HuH-7 (cell line): ENCODE measurements at regions not wholly inside any gene's neighbourhood (a gene's known extent, or its start where the extent isn't known, plus 50 kb on each side); places are given as distances from the start of the nearest gene placed in this dataset.
"Not testable (repeated sequence)": the region's sequence is repeated elsewhere in the genome, so short reads cannot be mapped to it uniquely, and the experiment has no call there.

Source experiments
- DNase-seq: peaks from one replicate; pipeline ENCODE4 v3.0.0; 2011; ENCODE audit warnings: low spot score

DNA sequence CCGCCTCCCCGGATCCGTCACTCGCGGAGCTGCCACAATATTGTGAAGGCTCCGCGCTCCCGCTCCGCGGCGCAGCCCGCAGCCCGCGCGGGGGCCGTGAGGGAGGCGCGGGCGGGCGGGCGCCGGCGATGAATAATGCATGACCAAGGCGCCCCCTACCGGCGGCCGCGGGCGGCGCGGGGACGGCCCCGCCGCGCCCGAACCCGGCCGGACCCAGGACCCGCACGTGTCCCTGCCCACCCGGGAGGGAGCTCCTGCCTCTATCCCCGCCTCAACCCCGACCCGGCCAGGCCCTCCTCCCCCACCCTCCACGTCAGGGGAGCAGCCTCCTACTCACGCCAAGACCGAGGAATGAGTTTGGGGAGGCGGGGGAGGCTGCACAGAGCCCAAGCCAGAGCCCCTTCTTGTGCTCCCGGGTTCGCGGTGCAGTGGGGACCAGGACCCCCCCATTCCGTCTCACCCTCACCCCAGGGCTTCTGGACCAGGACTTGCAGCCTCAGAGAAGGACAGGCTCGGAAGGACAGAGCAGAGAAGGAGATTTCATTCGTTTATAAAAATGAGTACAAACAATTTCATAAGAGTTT is 70.8 kb upstream of the CASZ1 start:
- DNase-seq, result peak; percentile 66

DNA sequence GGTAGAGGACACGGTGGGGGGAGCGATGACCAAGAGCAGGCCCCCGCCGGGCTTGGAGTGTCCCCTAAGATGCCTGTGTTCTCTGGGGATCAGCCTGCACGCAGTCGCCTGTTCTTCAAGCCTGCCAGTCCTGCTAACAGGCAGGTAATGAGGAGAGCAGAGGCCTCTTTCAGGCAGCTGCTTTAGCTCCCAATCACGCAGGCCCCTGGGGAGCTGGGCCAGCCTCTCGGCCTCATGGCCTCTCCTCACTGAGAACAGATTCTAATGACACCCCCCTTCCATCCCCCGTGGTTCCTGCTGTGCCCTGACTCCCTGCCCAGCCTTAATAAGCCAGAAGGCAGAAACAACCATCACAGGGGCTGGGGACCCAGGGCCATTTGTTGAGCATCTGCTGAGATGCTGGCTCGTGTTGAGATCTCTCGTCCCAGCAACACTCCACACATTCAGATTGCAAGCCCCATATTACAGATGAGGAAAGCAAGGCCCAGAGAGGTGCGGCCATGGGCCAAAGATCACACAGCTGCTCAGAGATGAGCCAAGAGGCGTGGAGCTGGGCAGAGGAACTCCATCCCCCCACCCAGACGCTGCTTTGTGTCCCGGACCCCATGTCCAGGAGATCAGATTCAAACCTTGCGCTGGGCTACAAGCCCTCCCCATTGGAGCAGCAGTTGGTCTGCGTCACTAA is 71.6 kb upstream of the CASZ1 start:
- no peak for DNase-seq

DNA sequence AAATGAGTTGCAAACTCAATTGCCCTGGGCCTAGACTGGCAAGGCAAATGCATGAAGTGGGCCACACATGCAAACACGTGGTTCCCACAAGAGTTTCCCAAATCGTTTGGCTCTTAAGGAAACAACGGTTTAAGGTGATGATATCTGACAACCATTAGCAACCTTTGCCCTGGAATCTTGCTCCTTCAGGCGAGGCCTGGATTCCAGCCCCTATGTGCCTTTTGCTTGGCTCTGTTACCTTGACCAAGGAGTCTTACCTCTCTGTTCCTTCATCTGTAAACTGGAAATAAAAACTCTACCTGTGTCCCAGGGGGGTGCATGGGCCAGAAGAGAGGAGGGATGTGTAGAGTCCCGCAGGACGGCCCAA is 72.1 kb upstream of the CASZ1 start:
- no peak for DNase-seq

DNA sequence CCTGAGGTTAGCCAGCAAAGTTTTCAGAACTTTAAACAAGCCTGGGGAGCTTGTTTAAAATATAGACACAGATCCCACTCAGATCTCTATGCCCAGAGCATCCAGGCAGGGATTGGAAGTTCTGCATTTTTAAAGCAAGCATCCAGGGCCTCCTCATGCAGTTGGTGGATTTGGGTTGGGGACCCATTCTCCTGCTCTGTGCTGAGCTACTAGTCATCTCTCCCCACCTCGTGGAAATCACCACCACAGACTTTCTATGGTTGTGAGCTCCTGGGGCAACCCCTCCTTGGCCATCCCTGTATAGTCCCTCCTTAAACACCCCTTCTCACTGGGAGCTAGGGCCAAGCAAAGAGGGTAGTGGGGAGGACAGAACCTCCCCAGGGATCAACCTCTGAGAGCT is 73.5 kb upstream of the CASZ1 start:
- no peak for DNase-seq

DNA sequence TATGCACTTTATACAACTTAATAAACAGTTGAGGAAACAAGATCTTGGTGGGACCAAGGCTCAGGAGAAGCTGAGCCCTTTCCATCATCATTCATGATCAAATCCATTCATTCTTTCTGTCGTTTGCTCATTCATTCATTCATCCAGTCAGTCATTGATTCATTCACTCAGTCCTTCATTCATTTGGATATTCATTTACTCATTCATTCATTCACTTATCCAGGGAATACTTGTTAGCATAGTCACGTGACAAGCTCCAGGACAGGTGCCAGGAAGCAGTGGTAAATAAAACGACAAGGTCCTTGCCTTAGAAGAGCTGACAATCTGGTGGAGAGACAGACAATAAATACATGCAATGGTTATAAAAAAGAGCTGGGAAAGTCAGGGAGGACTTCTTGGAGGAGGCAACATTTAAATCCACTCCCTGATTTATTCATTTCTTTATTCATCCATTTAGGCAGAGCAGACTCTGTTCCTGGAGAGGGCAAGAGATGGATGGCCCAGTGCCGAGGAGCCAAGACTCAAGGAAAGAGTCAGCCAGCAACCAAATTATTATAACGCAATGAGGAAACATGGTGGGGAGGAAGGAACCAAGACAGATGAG is 74.1 kb upstream of the CASZ1 start:
- DNase-seq, result no peak

DNA sequence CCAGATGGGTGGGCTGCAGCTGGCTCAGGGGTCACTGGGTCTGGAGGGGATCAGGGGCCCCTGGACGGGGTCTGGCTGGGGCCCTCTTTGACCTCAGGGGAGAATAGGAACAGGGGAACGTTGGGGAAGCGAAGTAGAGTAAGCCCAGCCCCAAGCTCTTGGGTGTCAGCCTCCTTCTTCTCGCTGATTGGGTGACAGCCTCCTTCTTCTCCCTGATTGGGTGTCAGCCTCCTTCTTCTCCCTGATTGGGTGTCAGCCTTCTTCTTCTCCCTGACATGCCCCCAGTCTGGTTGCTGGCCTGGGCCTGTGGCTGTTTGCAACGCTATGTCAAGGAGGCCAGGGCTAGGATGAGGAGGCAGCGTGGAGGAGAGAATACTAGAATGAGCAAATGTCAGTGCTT is 76.7 kb upstream of the CASZ1 start:
- DNase-seq, result no peak

DNA sequence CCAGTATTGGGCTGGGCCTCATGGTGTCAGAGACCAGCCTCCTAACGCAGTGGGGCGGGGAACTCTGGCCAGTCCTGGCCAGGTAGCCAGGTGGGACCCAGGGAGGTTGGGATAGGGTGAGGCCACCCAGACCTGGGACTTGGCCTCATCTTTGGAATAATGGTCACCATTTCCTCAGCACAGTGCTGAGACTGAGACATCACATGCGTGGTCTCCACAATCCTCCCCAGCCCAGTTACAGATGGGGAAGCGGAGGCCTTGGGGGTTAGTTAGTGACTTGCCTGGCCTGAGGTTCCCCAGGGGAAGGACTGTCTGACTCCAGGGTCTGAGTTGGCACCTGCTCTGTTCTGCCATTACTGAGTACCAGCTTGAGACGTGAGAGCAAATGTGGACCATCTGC is 77.9 kb upstream of the CASZ1 start:
- no peak for DNase-seq

DNA sequence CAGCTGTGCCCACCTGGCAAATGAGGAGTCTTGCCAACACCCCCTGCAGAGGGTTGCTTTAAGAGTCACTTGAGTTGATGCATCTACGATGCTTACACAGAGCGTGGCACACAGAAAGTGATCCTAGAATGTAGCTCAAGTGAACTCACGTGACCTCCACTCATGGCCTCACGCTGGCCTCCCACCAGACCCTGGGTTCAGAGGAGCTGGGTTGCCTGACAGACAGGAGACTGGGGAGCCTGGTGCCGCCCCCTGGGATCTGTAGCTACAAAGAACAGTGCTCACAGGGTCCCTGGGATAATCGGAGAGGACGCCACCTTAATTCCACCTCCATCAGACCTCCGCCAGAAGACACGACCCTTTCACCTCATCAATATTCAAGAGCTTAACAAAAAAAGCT is 81.4 kb upstream of the CASZ1 start:
- no peak for DNase-seq

DNA sequence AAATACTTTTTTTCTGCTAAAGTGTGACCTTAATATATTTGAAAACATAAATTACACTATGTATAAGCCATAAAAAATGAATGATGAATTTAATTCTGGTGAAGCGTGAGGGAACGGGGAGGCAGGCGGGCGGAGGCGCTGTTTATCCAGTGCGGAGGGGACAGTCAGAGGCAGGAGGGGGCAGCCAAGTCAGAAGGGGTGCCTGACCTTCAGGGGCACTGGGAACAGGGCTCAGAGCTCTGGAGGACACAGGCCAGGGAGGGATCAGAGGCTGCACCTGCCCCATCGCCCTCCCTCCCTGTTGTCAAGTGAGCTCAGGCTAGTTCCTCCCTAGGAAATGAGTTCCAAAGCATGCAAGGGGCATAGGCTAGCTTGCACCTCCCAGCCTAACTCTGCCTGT is 82.0 kb upstream of the CASZ1 start:
- DNase-seq, result no peak

DNA sequence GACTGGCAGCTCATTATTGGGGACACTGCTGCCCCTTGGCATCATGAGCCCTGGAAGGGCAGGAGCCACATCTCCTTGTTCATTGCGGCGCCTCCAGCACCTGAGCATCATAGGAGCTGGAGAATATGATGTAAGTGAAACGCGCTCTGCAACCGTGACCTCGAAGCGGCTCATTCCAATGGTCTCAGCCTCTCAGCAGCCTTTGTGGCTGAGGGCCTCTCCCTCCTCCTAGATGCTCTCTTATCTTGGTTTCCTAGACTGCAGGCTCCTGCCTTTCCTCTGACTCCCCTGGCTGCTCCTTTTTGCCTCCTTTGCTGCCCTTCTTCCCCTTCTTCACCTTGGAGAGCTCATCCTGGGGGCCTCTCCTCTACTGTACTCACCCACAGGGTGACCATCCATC is 83.6 kb upstream of the CASZ1 start:
- no peak for DNase-seq

DNA sequence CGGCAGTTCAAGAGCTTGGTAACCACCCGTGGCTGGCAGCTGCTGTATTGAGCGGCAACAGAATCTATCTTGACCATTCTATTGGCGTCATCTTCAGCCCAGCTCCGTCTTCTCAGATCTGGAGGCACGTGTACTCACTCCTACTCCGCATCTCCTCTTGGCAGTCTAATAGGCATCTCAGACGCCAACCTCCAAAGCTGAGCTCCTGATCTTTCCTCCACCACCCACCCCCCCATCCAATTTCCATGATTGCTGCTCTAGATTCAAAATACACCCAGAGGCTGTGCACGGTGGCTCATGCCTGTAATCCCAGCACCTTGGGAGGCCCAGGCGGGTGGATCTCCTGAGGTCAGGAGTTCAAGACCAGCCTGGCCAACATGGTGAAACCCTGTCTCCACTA is 84.6 kb upstream of the CASZ1 start:
- no peak for DNase-seq

DNA sequence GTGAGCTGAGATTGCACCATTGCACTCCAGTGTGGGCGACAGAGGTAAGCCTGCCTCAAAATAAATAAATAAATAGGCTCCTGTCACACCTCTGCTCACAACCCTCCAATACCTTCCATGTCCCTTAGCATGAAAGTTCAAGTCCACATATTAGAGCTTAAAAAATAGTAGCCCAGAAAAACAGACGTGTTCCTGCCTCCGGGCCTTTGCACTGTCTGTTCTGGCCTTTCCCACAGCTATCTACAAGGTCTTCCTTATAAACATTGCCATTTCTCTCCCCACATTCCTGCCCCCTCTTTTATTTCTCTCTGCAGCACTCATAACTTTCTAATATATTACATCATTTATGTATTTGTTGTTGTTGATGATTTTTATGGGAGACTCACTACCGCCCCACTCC is 85.6 kb upstream of the CASZ1 start:
- DNase-seq, result no peak

DNA sequence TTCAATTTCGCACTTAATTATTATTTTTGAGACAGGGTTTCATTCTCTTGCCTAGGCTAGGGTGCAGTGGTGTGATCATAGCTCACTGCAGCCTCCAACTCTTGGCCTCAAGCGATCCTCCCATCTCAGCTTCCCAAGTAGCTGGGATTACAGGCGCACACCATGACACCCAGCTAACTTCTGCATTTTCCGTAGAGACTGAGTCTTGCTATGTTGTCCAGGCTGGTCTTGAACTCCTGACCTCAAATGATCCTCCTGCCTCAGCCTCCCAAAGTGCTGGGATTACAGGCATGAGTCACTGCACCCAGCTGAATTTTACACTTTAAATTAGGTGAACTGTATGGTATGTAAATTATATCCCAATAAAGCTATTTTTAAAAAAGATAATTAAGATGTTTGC is 90.6 kb upstream of the CASZ1 start:
- not testable (repeated sequence) for DNase-seq

DNA sequence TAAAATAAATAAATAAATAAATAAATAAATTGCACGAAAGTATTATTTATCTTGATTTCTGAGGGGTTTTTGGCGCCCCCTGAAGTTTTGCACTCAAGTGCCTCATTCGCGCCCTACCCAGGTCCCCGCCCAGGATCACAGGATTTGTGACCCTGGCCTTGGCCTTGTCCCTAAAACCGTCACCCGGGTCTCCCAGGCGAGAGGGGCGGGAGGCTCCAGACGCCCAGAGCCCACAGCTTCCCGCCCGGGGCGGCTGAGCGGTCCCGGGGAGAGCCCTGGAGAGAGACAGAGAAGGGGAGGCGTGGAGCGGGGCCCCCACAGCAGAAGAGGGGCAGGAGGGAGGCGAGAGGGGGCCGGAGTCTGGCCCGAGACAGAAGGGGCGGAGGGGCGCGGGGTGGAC is 91.8 kb upstream of the CASZ1 start:
- peak; percentile 57 for DNase-seq

DNA sequence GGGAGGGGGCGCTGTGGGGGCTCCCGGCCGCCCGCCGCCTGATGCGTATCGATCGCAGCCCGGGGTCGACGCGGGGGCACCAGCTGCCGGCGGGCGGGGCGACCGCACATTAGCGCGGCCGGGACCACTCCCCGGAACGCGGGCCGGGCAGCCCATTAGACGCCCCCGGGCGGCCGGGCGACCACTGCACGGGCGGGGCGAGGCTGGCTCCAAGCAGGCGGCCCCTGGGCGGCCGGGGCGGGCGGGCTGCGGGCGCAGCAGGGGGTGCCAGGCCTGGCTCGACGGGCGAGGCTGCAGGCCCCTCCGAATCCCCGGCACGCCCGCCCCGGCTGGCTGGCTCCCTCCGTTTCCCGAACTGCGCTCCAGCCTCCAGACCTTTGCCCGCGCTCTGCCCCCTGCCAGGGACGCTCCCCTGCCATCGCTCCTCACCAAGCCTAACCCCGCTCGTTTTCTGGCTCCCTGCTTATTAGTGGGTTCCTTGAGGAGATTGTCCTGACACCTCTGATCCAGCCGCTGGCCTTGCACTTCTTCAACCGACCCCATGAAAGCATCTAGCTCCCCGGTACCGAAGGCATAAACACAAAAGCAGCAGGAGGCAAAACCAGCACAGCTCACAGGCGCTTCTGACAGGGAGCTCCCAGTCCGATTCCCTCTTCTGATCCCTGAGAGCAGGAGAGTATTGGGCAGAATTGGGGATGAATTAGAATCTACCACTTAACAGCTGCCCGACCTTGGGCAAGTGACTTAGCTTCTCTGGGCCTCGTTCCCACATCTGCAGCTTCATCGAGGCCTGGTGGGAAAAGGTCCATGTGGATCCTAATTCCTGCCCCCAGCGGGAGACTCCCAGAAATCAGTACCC is 92.6 kb upstream of the CASZ1 start:
- peak; percentile 46 for DNase-seq

DNA sequence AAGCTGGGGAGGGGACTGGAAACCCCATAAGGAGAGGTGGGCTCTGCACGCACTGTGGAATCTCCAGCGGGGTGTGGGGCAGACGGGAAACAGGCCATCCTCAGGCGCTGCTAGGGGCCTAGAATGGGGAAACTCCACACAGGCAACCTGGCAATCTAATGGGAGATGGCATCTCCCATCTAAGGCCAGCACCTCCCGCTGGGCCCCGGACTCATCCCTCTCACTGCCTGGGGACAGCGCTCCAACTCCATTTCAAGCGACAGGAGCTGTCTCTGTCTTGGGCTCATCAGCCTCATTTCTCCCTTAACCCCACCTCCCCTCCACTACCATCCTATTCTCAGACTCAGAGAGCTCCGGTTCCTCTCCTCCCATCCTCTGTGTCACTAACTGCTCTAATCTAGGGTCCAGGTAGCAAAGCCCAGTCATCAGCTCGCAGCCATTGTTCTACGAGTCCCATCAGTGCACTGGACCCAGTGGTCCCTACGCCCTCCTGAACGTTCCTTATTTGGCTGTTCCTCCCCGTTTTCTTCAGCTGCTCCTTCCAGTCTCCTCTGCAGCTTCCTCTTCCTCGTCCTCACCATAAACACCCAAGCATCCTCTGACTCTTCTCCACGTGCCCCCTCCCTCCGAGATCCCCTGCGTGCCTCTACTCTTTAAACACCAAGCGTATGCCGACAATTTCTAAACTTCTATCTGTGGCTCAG is 93.4 kb upstream of the CASZ1 start:
- DNase-seq, result no peak

DNA sequence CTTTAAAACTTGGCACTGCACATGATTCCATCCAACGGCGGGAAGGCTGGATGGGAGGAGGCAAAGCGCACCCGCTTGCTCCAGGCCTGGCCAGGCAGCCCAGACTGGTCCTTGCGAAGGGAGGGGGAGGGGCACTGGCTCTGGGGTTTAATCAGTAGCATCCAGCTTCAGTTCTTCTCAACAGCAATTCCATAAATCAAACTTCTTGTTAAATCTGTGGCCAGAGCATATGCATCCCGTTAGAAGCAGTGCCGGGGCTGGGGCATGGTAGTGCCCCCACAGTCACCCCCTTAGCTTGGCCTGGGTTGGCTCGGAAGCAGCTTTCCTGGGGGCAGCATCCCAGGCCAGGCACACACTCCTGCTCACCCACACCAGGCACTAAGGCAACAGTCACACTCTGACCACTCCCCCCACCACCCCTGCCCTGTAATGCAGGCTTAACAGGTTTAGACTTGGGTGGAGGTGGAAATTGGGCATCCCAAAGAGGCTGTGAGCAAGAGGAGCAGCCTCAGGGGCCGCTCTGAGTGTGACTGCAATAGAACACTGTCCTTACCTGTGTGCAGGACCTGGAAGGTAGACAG is 94.1 kb upstream of the CASZ1 start:
- DNase-seq, result no peak

DNA sequence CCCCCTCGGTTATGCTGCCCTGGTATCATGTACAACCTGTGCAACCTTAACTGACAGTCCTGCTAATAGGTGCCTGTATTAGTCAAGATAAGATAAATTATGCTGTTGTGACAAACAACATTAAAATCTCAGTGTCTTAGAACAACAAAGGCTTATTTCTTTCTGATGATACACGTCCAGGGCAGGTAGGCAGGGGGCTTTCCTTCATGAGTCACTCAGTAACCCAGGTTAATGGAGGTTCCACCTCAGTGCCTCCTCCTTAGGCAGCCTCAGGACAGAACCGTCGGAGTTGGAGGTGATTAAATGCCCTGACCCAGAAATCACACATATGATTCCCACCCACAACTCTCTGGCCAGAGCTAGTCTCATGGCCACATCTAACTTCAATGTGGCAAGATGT is 94.6 kb upstream of the CASZ1 start:
- no peak for DNase-seq

DNA sequence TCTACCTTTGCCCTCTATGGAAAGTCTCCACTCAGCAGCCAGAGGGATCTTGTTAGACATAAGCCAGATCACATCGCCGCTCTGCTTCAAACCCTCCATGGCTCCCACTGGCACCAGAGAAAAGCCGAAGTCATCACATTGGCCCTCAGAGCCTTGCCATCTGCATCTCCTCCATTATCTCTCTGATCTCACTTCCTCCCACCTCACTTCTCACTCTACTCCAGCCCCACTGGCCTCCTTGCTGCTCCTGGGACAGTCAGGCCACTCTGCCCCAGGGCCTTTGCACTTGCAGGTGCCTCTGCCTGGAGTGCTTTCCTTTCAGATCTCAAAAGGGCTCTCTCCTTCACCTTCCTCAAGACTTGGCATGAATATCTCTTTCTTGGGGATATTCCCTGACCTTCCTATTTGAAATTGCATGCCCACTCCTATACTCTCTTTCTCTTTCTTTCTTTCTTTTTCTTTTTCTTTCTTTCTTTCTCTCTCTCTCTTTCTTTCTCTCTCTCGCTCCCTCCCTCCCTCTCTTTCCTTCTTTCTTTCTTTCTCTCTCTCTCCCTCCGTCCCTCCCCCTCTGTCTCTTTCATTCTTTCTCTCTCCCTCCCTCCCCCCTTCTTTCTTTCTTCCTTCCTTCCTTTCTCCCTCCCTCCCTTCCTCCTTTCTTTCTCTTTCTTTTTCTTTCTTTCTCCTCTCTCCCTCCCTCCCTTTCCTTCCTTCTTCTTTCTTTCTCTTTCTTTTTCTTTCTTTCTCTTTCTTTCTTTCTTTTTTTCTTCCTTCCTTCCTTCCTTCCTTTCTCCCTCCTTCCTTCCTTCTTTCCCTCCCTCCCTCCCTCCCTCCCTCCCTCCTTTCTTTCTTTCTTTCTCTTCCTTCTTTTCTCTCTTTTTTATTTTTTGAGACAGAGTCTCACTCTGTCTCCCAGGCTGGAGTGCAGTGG is 96.0 kb upstream of the CASZ1 start:
- DNase-seq, result no peak

DNA sequence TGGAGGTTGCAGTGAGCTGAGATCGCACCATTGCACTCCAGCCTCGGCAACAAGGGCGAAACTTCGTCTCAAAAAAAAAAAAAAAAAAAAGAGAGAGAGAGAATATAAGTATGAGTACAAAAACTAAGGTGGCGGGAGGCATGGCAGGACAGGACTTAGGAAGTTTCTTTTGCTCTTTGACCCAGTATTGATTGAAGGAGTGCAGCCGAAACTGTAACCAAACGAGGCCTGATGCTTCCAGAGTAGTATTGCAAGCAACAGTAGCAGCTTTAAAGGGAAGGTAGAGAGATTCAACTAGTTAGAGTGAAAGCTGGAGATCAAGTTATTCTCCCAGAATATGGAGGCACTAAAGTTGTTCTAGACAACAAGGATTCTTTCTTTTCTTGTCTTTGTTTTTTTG is 99.2 kb upstream of the CASZ1 start:
- DNase-seq, result no peak

DNA sequence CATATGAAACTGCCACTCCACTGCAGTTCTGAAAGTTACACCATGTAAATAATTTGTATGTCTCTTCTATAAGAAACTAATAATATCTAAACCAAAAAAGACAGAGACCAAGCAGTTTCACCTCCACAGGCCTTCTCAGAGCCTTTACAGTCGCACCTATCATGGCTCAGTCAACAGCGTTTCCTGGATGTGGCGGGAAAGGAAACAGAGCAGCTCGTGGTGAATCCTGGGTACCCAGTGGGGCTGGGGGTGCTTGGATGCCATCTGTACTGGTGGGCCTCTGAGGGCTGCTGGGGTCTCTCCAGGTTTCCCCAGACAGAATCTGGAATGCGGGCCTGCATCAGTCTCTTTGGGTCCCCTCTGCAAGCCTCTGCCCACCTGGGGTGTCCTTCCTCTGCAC is 100.2 kb upstream of the CASZ1 start:
- DNase-seq, result no peak
